Endothelial cell of umbilical vein (primary cell): ENCODE measurements at regions not wholly inside any gene's neighbourhood (a gene's known extent, or its start where the extent isn't known, plus 50 kb on each side); places are given as distances from the start of the nearest gene placed in this dataset.

Experiments used
- BruUV-seq: library from RNA; stranded (reverse); fragments of 400-500 nt; replicated peaks from 2 replicates; lab custom pipeline; 2021; lab: Mats Ljungman, UMichigan
- CTCF ChIA-PET: fragments of 300-600, 350-600 bp; sonication (Branson Sonifier 250); formaldehyde crosslinking; loops from one replicate; lab custom pipeline; 2021; ENCODE audit warnings: antibody characterized with exemption, inconsistent platforms; lab: Charles Lee
- POLR2A ChIA-PET: fragments of 300-600, 350-600 bp; sonication (Branson Sonifier 250); formaldehyde crosslinking; loops from one replicate; lab custom pipeline; 2021; ENCODE audit warnings: antibody characterized with exemption, inconsistent platforms; lab: Charles Lee
- DNase-seq: peaks from one replicate; pipeline ENCODE4 v3.0.0-alpha.2; 2011; ENCODE audit warnings: low read depth, low spot score
- FAIRE-seq: peaks from 2 replicates; lab custom pipeline; 2011; peaks lifted over from hg19 to GRCh38; lab: Jason Lieb, UNC
- H2AFZ ChIP-seq: 2 replicates; pipeline ENCODE4 v1.6.0; 2012; ENCODE audit warnings: low read depth, low read length, control low read depth, inconsistent platforms
- H3K27ac ChIP-seq: 2 replicates; pipeline ENCODE4 v1.5.1; 2011; ENCODE audit warnings: low read depth, mild to moderate bottlenecking, control low read depth, low read length, moderate library complexity; ENCODE audit not compliant: insufficient read depth
- H3K27me3 ChIP-seq, 2 experiments: 2 replicates each; pipeline versions ENCODE4 v1.6.0 to v1.6.1; 2011; ENCODE audit warnings: low read length in 2 of 2, mixed read lengths in 1 of 2; ENCODE audit not compliant: control insufficient read depth in 2 of 2, insufficient read depth in 2 of 2
- H3K36me3 ChIP-seq, 2 experiments: 2 replicates in 1 of 2; 3 replicates in 1 of 2; pipeline ENCODE4 v1.5.1; 2011; ENCODE audit warnings: low read length in 2 of 2, mild to moderate bottlenecking in 1 of 2, moderate library complexity in 1 of 2; ENCODE audit not compliant: control insufficient read depth in 2 of 2, insufficient read depth in 2 of 2; ENCODE audit errors: extremely low read depth in 1 of 2
- H3K4me1 ChIP-seq: 3 replicates; pipeline ENCODE4 v1.5.1; 2011; ENCODE audit warnings: mild to moderate bottlenecking, low read length; ENCODE audit not compliant: control insufficient read depth, insufficient read depth; ENCODE audit errors: extremely low read depth
- H3K4me2 ChIP-seq: 2 replicates; pipeline ENCODE4 v1.6.1; 2011; ENCODE audit warnings: low read length, control low read depth, mixed read lengths; ENCODE audit not compliant: insufficient read depth
- H3K4me3 ChIP-seq, 3 experiments: fragments of 200-600 bp in 1 of 3; sonication (generic), shearing (Covaris generic) in 1 of 3; replicated peaks in 1 of 3; 2 replicates each; pipeline ENCODE4 v1.5.1; 2011 to 2016; ENCODE audit warnings: control low read depth in 3 of 3, low read length in 3 of 3, mild to moderate bottlenecking in 2 of 3, inconsistent platforms in 1 of 3, low read depth in 1 of 3, moderate library complexity in 1 of 3; ENCODE audit not compliant: insufficient read depth in 1 of 3
- H3K79me2 ChIP-seq: 2 replicates; pipeline ENCODE4 v1.6.0; 2012; ENCODE audit warnings: low read length, inconsistent platforms; ENCODE audit not compliant: control insufficient read depth, insufficient read depth
- H3K9ac ChIP-seq: replicated peaks from 2 replicates; pipeline ENCODE3; 2011; ENCODE audit warnings: low read length, control low read depth; ENCODE audit not compliant: insufficient read depth; ENCODE audit errors: extremely low read depth
- H3K9me1 ChIP-seq: replicated peaks from 3 replicates; pipeline ENCODE4 v1.6.0; 2011; ENCODE audit warnings: mild to moderate bottlenecking, low read length; ENCODE audit not compliant: control insufficient read depth, insufficient read depth; ENCODE audit errors: extremely low read depth
- H3K9me3 ChIP-seq: replicated peaks from 2 replicates; pipeline ENCODE4 v1.5.1; 2012; ENCODE audit warnings: low read length, inconsistent platforms; ENCODE audit not compliant: control insufficient read depth, insufficient read depth
- H4K20me1 ChIP-seq: replicated peaks from 2 replicates; pipeline ENCODE3; 2011; ENCODE audit warnings: mild to moderate bottlenecking, low read length; ENCODE audit not compliant: control insufficient read depth, insufficient read depth; ENCODE audit errors: extremely low read depth
- CTCF ChIP-seq, 2 donors: IDR thresholded peaks; 1 replicate in 1 of 2; 2 replicates in 1 of 2; pipeline ENCODE4 v1.5.1; 2011; ENCODE audit warnings: low read length in 2 of 2, mild to moderate bottlenecking in 2 of 2, moderate library complexity in 2 of 2, control low read depth in 1 of 2, inconsistent platforms in 1 of 2, low read depth in 1 of 2; ENCODE audit not compliant: insufficient read depth in 1 of 2; ENCODE audit errors: extremely low read depth in 1 of 2
- EZH2 ChIP-seq: IDR thresholded peaks from 2 replicates; pipeline ENCODE4 v1.6.1; 2012; ENCODE audit warnings: borderline replicate concordance, low read depth, mild to moderate bottlenecking, moderate library complexity, low read length, inconsistent platforms; ENCODE audit not compliant: severe bottlenecking
- FOS ChIP-seq: IDR thresholded peaks from 2 replicates; pipeline ENCODE4 v1.6.1; 2011; ENCODE audit warnings: mild to moderate bottlenecking, low read length, moderate library complexity, borderline replicate concordance; ENCODE audit not compliant: insufficient read depth
- GATA2 ChIP-seq: IDR thresholded peaks from 2 replicates; pipeline ENCODE4 v1.7.0; 2011; ENCODE audit warnings: low read depth, mild to moderate bottlenecking, moderate library complexity, mixed read lengths, low read length; ENCODE audit not compliant: insufficient read length, insufficient read depth
- JUN ChIP-seq: IDR thresholded peaks from 2 replicates; pipeline ENCODE4 v1.6.1; 2011; ENCODE audit warnings: borderline replicate concordance, low read depth; ENCODE audit not compliant: insufficient read length, insufficient read depth
- MAX ChIP-seq: IDR thresholded peaks from 2 replicates; pipeline ENCODE4 v1.6.1; 2011; ENCODE audit not compliant: insufficient read depth, insufficient read length
- MYC ChIP-seq: IDR thresholded peaks from one replicate; pipeline ENCODE4 v1.6.1; 2011; ENCODE audit warnings: mild to moderate bottlenecking, low read depth, low read length
- POLR2A ChIP-seq: IDR thresholded peaks from 2 replicates; pipeline ENCODE4 v1.6.1; 2012; ENCODE audit warnings: low read depth, mild to moderate bottlenecking, control low read depth, low read length
- POLR2AphosphoS5 ChIP-seq: IDR thresholded peaks from 2 replicates; pipeline ENCODE4 v1.6.1; 2012; ENCODE audit warnings: low read depth, mild to moderate bottlenecking, control low read depth, low read length, moderate library complexity; ENCODE audit not compliant: insufficient read depth
- dilution Hi-C: fragments of 300-500 bp; cut with MboI; formaldehyde crosslinking; loops from one replicate; pipeline ENCODE4 v1.15.0; 2019; ENCODE audit warnings: low sequenced_read_pairs; ENCODE audit not compliant: extremely low pct_ligation_motif_present
- intact Hi-C: fragments of 100-400 bp; cut with micrococcal nuclease; formaldehyde crosslinking; loops from one replicate; pipeline ENCODE4 v1.10.0; 2022

- dilution Hi-C loops = no loop called here
- no peaks in the 10 kb centered on the region for H3K9me3 ChIP-seq
- intact Hi-C loops = no loop called here
- DNase-seq (no peak), FAIRE-seq (no peak)
- CTCF ChIA-PET = no interaction called here
- no peak overlapping the region for H2AFZ ChIP-seq
- H3K9ac ChIP-seq = no peak overlapping the region
- no TSS peak for BruUV-seq
- no peak overlapping the region for H3K4me2 ChIP-seq
- H3K4me1 ChIP-seq = no peaks in the 10 kb centered on the region
- no peaks in the 10 kb centered on the region for H3K79me2 ChIP-seq
- H3K9me1 ChIP-seq = no peaks in the 10 kb centered on the region
- no peaks in the 10 kb centered on the region for H3K27me3 ChIP-seq
- H3K27ac ChIP-seq = no peak overlapping the region
- no peak for TF ChIP-seq EZH2
- TF ChIP-seq CTCF (IDR thresholded peaks at IDR 0.05; ENCODE audit: extremely low read depth in 1 of 2, insufficient read depth in 1 of 2, low read depth in 1 of 2, low read length in 2 of 2) = no peak
- TF ChIP-seq GATA2 = no peak
- no peak for TF ChIP-seq MAX
- TF ChIP-seq MYC = no peak
- TF ChIP-seq POLR2AphosphoS5 = no peak
- no peak for TF ChIP-seq FOS
- no peak for TF ChIP-seq POLR2A
- no peak for TF ChIP-seq JUN
- no peak overlapping the region for H3K4me3 ChIP-seq
- no peaks in the 10 kb centered on the region for H4K20me1 ChIP-seq
- POLR2A ChIA-PET = no interaction called here
- H3K36me3 ChIP-seq = no peaks in the 10 kb centered on the region
These were observed 503.6 kb upstream of the SYT4 start for GRCh38 chr18:43780782-43781340.
